WTC11 (cell line): ENCODE measurements at regions not wholly inside any gene's neighbourhood (a gene's known extent, or its start where the extent isn't known, plus 50 kb on each side); places are given as distances from the start of the nearest gene placed in this dataset.

Experiments used
- ELF4 ChIP-seq: sonication (generic); formaldehyde crosslinking; IDR thresholded peaks from 2 replicates; pipeline ENCODE4 v1.8.1; 2022; ENCODE audit warnings: low read depth, mild to moderate bottlenecking, moderate library complexity, missing genetic modification reagents
- FOXJ3 ChIP-seq: sonication (generic); formaldehyde crosslinking; IDR thresholded peaks from 2 replicates; pipeline ENCODE4 v1.9.0; 2021; ENCODE audit warnings: missing genetic modification reagents, mild to moderate bottlenecking, borderline replicate concordance
- HMGA2 ChIP-seq: fragments of 250-450 bp; sonication (Bioruptor Pico); IDR thresholded peaks from 2 replicates; pipeline ENCODE4 v1.4.0; 2021; ENCODE audit warnings: mild to moderate bottlenecking, moderate library complexity
- MXD4 ChIP-seq: fragments of 250-450 bp; sonication (Bioruptor Pico); IDR thresholded peaks from 2 replicates; pipeline ENCODE4 v1.8.0; 2021; ENCODE audit warnings: mild to moderate bottlenecking, moderate library complexity, borderline replicate concordance
- NFE2L1 ChIP-seq: sonication (generic); formaldehyde crosslinking; IDR thresholded peaks from 2 replicates; pipeline ENCODE4 v1.8.1; 2023; ENCODE audit warnings: missing genetic modification reagents
- NFYB ChIP-seq: sonication (generic); formaldehyde crosslinking; conservative IDR thresholded peaks from 2 replicates; pipeline ENCODE4 v1.8.0; 2022; ENCODE audit warnings: low read depth, missing genetic modification reagents
- TCF7 ChIP-seq: sonication (generic); formaldehyde crosslinking; IDR thresholded peaks from 2 replicates; pipeline ENCODE4 v1.8.0; 2022; ENCODE audit warnings: mild to moderate bottlenecking, low read depth, missing genetic modification reagents, moderate library complexity
- ZBTB21 ChIP-seq: sonication (generic); formaldehyde crosslinking; IDR thresholded peaks from 2 replicates; pipeline ENCODE4 v1.8.1; 2023; ENCODE audit warnings: mild to moderate bottlenecking, missing genetic modification reagents, borderline replicate concordance
- ZNF396 ChIP-seq: fragments of 250-450 bp; sonication (Bioruptor Pico); IDR thresholded peaks from 2 replicates; pipeline ENCODE4 v1.8.0; 2021; ENCODE audit warnings: mild to moderate bottlenecking, moderate library complexity, borderline replicate concordance
- TF ChIP-seq, protein P1 (sequence below): fragments of 200-600 bp; IDR thresholded peaks from 2 replicates; pipeline ENCODE4 v1.8.0; 2022; ENCODE audit warnings: antibody characterized with exemption
- TF ChIP-seq, protein P2 (sequence below): sonication (generic); formaldehyde crosslinking; IDR thresholded peaks from 2 replicates; pipeline ENCODE4 v1.8.1; 2022; ENCODE audit warnings: missing genetic modification reagents, borderline replicate concordance
- TF ChIP-seq, protein P3 (sequence below): sonication (generic); formaldehyde crosslinking; IDR thresholded peaks from 2 replicates; pipeline ENCODE4 v1.8.0; 2022; ENCODE audit warnings: mild to moderate bottlenecking, missing genetic modification reagents
- TF ChIP-seq, protein P4 (sequence below): sonication (generic); formaldehyde crosslinking; conservative IDR thresholded peaks from 2 replicates; pipeline ENCODE4 v1.8.1; 2022; ENCODE audit warnings: mild to moderate bottlenecking, missing genetic modification reagents
- TF ChIP-seq, protein P5 (sequence below): sonication (generic); formaldehyde crosslinking; IDR thresholded peaks from 2 replicates; pipeline ENCODE4 v1.8.0; 2023; ENCODE audit warnings: missing genetic modification reagents

DNA sequence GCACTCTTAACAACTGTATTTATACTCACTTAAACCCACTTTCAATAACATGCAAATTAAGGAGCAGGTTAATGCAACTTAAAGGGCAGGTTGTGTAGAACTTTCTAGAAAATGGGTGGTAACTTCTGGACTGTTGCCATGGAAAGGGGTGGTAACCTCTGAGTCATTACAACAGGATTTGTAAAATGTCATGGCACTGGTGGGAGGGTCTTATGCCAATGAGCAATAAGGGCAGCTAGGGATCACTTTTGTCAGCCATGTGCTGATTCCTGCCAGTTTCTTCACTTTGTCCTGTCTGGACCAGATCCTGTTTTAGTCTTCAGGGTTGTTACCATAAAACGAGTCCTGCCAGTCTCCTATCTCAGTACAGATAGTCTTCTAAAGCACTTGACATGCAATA lies 560.5 kb upstream of the PTCHD4 start:
- no peak for TF ChIP-seq ELF4 (CRISPR knock-in tag)
- TF ChIP-seq ZBTB21 (CRISPR knock-in tag): no peak
- TF ChIP-seq, protein P1, sequence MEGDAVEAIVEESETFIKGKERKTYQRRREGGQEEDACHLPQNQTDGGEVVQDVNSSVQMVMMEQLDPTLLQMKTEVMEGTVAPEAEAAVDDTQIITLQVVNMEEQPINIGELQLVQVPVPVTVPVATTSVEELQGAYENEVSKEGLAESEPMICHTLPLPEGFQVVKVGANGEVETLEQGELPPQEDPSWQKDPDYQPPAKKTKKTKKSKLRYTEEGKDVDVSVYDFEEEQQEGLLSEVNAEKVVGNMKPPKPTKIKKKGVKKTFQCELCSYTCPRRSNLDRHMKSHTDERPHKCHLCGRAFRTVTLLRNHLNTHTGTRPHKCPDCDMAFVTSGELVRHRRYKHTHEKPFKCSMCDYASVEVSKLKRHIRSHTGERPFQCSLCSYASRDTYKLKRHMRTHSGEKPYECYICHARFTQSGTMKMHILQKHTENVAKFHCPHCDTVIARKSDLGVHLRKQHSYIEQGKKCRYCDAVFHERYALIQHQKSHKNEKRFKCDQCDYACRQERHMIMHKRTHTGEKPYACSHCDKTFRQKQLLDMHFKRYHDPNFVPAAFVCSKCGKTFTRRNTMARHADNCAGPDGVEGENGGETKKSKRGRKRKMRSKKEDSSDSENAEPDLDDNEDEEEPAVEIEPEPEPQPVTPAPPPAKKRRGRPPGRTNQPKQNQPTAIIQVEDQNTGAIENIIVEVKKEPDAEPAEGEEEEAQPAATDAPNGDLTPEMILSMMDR: no peak
- TF ChIP-seq HMGA2 (CRISPR knock-in tag): no peak
- no peak for TF ChIP-seq FOXJ3
- TF ChIP-seq, protein P2, sequence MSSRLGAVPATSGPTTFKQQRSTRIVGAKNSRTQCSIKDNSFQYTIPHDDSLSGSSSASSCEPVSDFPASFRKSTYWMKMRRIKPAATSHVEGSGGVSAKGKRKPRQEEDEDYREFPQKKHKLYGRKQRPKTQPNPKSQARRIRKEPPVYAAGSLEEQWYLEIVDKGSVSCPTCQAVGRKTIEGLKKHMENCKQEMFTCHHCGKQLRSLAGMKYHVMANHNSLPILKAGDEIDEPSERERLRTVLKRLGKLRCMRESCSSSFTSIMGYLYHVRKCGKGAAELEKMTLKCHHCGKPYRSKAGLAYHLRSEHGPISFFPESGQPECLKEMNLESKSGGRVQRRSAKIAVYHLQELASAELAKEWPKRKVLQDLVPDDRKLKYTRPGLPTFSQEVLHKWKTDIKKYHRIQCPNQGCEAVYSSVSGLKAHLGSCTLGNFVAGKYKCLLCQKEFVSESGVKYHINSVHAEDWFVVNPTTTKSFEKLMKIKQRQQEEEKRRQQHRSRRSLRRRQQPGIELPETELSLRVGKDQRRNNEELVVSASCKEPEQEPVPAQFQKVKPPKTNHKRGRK (CRISPR knock-in tag): no peak
- TF ChIP-seq MXD4 (CRISPR knock-in tag): no peak
- no peak for TF ChIP-seq NFYB
- TF ChIP-seq, protein P3, sequence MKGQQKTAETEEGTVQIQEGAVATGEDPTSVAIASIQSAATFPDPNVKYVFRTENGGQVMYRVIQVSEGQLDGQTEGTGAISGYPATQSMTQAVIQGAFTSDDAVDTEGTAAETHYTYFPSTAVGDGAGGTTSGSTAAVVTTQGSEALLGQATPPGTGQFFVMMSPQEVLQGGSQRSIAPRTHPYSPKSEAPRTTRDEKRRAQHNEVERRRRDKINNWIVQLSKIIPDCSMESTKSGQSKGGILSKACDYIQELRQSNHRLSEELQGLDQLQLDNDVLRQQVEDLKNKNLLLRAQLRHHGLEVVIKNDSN (CRISPR knock-in tag): no peak
- TF ChIP-seq TCF7 (CRISPR knock-in tag): no peak
- no peak for TF ChIP-seq NFE2L1
- TF ChIP-seq, protein P4, sequence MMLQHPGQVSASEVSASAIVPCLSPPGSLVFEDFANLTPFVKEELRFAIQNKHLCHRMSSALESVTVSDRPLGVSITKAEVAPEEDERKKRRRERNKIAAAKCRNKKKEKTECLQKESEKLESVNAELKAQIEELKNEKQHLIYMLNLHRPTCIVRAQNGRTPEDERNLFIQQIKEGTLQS: no peak
- no peak for TF ChIP-seq ZNF396 (CRISPR knock-in tag)
- TF ChIP-seq, protein P5, sequence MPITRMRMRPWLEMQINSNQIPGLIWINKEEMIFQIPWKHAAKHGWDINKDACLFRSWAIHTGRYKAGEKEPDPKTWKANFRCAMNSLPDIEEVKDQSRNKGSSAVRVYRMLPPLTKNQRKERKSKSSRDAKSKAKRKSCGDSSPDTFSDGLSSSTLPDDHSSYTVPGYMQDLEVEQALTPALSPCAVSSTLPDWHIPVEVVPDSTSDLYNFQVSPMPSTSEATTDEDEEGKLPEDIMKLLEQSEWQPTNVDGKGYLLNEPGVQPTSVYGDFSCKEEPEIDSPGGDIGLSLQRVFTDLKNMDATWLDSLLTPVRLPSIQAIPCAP (CRISPR knock-in tag): no peak
